ENCODE measurements at regions not wholly inside any gene's neighbourhood (a gene's known extent, or its start where the extent isn't known, plus 50 kb on each side); places are given as distances from the start of the nearest gene placed in this dataset.
A peak's percentile ranks its signal among the peaks of the same experiment; 100 is the strongest.

DNA sequence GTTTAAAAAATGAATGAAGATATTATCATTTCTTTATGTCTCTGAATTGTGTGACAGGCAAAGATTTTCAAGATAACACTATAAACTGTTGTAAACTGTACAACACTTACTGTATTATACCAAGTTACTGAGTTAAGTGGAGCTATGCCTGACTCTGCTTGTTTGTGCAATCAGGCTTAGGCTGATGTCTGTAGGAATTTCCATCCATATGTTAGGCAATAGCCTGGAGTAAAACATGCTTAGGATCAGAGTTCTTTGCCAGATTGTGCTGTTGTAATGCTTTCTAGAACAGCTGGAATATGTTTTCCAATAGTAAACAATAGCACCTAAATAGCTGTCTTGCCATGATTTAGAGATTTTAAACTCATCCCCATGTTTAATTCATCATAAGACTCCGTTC is 1496.7 kb downstream of the CDH11 start:
- no peak for DNase-seq (ENCODE audit: low read depth, low spot score)

DNA sequence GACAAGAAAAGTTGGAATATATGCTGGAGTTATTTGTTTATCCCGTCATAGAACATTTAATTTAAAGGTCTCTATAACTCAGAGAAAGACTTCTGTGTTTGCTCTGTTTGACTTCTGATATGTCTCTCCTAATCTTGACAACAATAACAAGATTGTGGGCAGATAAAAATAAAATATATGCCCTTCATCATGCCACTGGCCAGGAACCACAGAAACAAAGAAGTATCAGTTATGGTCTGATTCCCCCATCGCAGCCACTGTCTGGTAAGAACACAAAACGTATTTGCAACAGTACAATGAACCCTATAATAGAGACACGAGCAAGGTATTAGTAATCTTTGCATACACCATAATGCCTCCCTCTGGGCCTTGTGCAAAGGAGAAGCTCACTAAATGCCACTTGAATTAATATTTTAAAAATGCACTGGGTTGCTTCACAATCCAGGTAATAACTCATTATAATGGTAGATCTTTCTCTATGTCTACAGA is 1498.3 kb downstream of the CDH11 start:
- DNase-seq (ENCODE audit: low read depth, low spot score) = no peak

DNA sequence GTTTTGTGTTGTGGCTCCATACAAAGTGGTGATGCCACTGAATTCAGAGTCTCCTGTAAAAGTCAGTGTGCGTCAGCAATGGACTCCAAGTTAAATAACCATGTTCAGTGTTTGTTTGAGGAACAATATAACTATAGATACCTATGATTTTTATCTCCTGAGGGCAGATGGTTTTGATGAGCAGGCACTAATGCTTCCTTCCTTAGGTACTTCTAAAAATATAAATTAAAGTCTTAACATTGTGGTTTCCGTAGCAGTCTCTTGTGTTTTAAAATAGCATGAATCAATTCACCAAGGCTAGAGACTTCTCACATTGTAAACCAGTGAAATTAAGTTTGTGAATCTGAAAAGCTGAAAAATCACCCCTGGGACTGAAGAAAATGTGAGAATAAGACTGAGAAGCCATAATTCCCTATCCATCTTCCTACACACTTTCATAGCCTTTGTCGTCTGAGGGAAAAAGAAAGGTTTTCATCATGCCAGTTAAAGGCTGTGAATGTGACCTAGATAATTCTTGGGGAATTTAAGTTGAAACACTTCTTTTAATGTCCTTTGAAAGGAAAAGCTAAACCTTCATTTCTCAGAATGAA is 1502.9 kb downstream of the CDH11 start:
- no peak for DNase-seq (ENCODE audit: low read depth, low spot score)

DNA sequence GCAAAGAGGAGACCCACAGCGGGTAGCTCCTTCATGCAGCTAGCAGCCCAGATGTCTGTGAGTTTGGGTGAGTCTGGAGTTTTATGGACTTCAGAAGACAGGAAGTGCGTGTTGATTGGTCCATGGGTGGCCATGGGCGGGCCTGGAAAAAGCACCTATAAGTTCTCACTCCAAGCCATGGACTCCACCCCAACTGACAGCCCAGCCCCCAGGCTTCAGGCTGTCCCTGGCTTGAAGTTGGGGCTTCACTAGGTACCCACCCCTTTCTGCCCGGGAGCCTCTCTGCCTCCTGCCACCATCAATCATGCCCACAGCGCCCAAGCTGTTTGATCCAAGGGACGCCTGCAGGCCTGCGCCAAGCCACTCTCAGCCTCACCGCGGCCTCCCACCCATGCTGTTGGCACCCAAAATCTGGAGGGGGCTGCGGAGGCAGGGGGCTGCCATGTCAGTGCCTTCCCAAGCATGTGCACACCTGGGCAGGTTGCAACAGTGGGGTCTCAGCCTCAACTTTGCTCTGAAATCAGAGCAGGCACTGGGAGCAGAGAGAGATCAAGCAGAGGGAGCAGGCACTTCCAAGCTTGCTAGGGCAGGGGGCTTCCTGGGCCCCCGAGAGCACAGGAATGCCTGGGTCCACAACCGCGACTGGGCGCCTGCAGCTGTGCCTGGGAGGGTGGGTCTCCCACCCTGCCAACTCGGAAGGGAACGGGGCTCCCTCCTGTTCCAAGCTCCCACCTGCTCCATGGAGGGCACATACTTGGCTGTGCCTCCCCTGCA is 1503.7 kb downstream of the CDH11 start:
- peak; percentile 33 for DNase-seq (ENCODE audit: low read depth, low spot score)

DNA sequence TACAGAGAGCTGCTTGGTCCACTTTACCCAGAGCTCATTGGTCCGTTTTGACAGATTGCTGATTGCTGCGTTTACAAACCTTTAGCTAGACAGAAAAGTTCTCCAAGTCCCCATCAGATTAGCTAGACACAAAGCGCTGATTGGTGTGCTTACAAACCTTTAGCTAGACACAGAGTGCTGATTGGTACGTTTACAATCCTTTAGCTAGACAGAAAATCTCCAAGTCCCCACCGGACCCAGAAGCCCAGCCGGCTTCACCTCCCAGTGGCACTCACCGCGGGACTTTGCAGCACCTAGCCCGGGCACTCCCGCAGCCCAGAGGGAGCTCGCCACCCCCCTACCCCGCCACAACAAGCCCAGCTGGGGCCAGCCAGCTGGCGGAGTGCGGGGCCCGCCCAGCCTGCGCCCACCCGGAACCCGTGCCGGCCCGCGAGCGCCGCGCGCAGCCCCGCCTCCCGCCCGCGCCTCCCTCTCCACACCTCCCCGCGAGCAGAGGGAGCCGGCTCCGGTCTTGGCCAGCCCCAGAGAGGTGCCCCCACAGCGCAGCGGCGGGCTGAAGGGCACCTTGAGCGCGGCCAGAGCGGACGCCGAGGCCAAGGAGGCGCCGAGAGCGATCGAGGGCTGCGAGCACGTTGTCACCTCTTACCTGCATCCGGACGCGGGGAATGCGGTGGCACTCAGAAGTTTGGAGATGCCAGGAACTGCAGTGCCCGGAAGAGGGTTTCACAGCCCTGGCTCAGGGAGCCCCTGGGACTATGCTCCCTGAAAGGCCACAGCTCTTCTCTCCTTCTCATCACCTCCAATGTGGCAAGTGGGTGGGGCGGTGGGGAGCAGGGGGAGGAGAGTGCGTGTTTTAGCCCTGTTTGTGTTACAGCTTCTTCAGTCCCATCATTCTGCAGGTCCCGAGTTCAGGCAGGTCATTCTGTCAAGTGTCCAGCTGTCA is 1504.5 kb downstream of the CDH11 start:
- peak; percentile 14 for DNase-seq (ENCODE audit: low read depth, low spot score)

DNA sequence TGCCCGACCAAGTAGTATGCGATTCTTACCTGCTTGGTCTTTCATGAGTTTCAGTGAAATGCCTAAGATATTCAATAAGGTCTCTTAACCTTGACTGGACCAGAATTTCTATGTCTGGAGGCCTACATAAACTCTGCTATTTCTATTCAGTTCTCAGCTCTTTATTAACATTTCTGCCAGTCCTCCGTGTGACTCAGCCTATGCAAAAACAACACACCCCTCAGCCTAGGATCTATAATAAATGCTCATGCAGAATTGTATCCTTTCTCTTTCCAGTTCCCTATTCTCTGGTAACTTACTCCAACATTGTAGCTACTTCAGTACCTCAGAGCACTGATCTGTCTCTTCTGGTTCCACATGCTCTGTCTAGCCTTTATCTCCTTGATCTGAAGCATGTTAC is 1507.4 kb downstream of the CDH11 start:
- DNase-seq (ENCODE audit: low read depth, low spot score) = no peak

DNA sequence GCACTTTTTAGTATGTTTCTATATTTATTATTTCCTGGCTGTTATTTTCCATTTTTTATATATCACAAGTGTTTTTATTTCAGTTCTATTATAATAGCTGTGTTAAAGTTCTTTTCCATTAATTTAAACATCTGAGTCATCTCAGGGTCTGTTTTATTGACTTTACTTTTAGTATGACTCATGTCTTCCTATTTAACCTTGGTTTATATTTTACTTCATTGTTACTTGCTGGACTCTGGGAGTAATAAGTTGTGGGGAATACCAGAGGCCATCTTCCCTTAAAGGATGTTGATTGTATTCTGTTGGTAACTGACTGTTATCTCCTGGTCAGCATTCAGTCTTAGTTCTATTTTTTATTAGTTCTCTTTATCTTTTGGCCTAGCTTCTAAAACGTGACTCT is 1508.2 kb downstream of the CDH11 start:
- DNase-seq (ENCODE audit: low read depth, low spot score) = no peak

DNA sequence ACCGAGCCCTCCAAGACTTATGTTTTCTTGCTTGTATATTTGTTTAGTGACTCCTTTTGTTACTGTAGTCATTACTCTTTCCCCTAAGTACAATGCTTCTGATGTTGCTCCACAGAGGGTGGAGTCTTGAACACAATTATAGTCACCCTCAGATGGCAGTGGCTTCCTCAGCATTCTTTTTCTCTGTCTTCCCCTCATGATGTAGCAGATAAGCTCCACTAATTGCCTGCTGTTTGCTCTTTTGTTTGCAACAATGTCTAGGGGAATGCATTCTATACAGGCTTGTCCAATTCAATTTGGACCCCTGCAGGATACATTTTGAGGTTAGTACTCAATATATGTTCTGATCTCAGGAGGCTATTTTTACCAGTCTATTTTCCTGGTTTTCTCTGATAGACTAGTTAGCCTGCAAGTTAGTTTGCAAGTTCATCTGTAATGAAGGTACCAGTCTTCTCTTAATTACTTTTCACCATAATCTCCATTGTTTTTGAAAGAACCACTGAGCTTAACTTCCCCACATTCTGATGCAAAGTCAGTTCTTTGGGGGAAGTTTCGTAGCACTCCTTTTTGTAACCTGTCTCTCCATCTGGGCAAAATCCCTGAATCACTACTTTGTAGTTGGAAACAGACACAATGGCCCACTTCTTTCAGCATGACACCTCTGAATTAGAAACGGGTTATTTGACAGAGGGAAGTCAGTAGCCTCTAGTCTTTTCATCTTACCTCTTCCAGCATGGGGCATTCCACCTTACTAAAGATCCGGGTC is 1509.2 kb downstream of the CDH11 start:
- peak; percentile 1 for DNase-seq (ENCODE audit: low read depth, low spot score)

DNA sequence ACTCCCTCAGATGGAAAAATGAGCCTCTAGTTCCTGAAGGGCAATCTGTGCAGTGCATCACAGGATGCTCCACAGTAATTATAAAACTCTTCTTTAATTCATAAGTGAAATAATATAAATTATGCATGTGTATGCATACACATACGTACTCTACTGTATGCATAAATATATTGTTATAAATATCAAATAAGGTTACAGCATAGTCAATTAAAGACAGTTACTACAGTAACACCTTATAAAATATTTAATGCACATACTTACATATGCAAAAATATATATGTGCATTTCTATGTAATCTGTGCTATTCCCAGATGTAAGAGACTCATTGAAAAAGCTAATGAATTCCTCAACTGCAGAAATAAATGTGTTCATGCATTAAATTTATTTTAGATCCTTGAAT is 1515.1 kb downstream of the CDH11 start:
- no peak for DNase-seq (ENCODE audit: low read depth, low spot score)

DNA sequence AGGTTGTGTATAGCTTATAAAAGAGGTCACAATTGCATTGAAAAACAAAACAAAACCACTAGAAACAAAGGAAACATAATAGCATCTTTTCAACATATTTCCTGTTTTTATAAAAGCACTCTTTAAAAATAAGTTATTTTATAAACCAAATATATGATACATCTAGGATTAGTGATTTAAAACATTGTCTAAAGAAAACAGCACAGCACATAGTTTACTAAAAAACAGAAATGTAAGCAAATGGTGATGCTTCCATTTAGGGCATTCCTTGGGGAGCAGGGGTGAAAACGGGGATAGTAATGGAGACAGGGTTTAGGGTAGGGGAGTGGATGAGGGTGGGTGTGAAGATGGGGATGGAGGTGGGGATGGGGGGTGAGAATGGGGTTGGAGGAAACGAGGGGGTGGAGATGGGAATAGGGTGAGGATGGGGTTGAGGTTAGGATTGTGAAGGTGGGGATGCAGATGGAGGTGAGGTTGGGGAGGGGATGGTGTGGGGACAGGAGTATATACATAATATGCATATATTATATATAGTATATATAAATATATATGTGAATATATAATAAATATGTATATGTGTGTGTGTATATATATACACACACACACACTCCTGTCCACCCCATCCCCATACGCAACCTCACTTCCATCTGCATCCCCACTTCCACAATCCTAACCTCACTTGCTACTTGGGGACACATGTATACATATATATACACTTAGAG is 1519.5 kb downstream of the CDH11 start:
- no peak for DNase-seq (ENCODE audit: low read depth, low spot score)

DNA sequence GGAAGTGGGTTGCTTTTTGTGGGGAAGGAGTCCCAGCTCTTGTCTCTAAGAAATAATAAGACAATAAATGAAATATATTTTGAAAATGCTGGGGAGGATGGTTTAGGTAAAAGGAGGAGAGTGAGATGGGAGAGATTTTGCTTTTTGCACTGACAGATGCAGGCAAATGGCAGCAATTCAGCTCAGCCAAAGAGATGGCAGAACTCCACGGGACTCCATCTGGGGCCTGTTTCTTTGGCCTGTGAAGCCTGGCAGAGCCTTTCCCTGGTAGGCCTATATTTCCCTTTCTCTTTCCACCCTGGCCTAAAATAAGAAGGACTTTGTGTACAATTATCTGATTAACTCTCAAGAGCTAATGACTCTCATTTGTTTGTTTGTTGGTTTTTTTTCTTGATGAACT is 1525.1 kb downstream of the CDH11 start:
- DNase-seq (ENCODE audit: low read depth, low spot score) = no peak

DNA sequence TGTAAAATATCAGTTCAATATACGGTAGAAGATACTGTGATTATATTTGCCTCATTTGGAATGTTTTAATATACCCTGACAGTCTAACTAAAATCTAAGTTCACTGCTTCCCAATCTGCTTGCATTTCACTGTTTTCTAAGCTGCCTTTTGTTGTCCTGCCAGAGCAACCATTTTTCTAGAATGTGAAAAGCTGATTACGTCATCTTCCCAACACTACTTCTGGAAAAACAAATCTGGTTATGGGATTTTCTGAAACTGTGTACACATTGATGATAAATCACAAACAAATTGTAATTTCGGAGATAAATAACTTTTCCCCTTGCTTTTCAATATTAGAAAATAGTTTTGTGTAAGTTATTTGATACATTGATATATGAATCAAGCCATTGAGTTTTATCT is 1529.0 kb downstream of the CDH11 start:
- no peak for DNase-seq (ENCODE audit: low read depth, low spot score)

DNA sequence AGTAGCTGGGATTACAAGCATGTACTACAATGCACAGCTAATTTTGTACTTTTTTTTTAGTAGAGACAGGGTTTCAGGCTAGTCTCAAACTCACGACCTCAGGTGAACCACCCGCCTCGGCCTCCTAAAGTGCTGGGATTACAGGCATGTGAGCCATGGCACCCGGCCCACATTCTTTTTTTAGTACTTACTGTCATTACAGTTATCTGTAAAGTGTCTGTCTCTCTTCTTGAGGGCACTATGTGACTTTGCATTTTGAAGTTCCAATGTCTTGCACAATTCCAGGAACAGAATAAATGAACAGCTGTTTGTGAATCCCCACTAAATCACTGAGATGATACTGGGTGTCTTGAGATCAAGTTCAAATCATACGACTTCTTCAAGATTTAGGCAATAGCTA is 1540.3 kb downstream of the CDH11 start:
- DNase-seq (ENCODE audit: low read depth, low spot score) = no peak

DNA sequence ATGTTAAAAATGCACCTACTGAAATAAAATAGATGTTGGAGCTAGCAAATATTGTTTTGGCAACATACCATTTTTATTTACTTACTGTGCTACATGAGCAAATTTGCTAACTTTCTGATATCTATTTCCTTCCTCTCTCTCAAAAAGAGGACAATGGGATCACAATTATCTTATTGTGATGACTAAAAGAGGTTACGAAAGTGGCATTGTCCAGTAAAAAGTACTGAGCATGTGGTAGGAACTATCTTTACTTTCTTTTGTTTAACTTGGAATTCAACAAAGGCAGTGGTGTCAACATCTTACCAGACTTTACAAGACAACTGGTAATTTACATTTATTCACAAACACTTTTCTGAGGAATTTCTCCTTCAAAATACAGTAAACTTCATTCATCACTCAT is 1542.6 kb upstream of the CDH8 start:
- DNase-seq (ENCODE audit: low read depth, low spot score) = no peak

DNA sequence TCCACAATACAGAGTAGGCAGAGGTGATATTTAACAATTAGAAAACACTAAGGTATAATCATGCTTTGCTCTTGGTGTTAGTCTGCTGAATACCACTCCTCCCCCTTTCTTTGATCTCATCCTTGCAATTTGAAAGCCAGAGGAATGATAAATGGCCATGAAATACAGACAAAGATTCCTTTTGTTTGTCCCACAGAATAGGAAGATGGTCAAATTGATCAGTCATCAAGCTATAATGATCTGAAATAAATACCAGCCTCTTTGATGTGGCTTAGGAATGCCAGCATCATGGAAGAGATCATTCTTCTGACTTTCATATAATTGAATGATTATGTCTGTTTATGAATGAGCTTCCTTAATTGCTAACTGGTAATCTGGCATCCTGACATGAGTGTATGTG is 1541.7 kb upstream of the CDH8 start:
- DNase-seq (ENCODE audit: low read depth, low spot score) = no peak

DNA sequence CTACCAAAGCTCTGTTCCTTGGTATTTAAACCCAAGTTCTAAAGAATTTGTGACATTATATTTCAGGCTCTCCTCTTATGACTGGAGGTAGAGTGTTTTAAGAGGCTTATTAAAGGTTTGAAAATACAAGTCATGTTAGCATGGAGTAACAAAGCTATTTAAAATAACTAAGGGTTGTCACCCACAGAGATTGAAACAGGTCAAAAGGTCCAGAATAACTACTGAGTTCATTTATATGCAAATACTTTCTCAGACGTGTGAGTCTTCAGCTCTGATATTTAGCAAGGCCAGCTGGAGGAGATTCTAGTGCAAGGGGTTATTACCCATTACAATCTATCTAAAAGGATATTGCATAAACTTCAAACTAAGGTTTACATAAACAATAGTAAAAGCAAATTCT is 1538.8 kb upstream of the CDH8 start:
- no peak for DNase-seq (ENCODE audit: low read depth, low spot score)

DNA sequence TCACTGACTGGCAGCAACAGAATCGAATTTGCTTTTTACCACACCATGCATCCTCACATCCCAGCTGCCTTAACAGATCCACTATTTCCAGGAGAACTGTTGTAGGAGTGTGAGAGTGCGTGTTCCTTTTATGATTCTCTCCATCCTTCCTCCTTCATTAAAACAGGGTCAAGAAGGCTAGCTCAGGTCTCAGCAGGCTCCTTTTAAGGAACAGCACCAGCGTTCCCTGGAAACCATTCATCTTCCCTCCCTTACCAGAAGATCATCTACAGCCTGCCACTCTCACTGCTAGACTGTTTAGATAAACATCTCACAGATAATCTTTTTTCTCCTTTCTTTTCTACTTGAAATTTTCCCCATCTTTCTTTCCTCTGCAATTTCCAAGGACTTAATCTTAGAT is 1531.9 kb upstream of the CDH8 start:
- DNase-seq (ENCODE audit: low read depth, low spot score) = peak; percentile 5

DNA sequence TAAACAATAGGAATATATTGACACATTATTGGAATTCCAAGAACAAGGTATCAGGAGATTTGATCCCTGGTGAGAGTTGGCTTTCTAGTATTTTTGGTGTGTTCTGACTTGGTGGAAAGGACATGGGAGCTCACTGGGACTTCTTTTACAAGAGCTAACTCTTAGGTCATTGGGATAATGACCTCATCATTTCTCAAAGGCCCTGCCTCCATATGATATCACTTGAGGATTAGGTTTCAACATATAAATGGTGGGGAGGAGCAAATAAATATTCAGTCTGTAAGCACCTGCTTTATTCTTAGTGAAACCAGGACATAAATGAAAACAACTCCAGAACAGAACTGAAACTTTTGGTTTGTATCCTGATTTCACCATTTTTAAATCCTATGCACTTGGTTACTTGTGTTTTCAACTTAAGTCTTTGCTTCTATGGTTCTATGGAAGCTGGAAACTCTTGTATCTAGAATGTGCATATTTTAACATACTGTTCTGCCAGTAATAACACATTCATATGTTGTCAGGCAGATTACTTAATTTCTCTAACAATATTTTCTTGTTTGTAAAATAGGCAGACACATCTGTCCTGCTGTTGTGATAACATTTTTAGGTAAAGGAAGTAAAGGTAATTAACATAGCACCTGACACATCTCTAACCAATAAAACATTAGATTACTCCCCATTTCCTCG is 1527.7 kb upstream of the CDH8 start:
- DNase-seq (ENCODE audit: low read depth, low spot score) = no peak

DNA sequence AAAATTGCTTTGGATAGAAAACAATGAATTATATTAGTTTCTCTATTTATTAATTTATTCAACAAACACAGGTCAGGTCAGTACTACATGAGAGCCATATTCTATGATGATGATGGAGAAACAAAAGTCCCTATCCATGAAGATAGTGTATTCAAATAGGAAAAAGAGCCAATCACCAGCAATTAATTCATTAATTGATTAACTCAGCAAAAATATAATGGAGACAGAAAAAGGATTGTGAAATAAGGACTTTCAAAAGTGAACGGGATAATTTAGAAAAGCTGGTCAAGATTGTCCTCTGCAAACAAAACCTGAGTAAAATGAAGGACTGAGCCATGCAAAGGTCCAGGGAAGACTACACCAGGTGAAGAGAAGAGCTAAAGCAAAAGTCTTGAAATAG is 1517.7 kb upstream of the CDH8 start:
- DNase-seq (ENCODE audit: low read depth, low spot score) = no peak

DNA sequence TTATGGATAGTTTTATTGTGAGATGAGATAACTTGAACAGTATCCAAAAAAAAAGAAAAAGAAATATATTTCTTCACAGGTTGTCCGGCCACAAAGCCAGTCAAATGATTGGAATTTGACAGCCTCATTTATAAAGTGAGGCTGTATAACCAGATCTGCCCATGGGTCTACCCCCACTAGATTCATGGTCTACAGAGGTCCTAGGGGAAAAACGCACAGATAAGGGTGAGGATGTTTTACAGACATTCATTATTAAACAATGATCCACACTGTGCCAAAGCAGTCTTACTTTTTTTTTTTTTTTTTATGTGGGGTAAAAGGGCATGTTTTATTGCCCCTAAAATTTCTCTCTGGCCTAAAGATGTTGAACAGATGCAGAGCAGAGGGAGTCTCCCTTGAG is 1503.0 kb upstream of the CDH8 start:
- DNase-seq (ENCODE audit: low read depth, low spot score) = no peak

Measured in ELF-1 (cell line).